ENCODE measurements at regions not wholly inside any gene's neighbourhood (a gene's known extent, or its start where the extent isn't known, plus 50 kb on each side); places are given as distances from the start of the nearest gene placed in this dataset.
A peak's percentile ranks its signal among the peaks of the same experiment; 100 is the strongest.
"Not testable (repeated sequence)": the region's sequence is repeated elsewhere in the genome, so short reads cannot be mapped to it uniquely, and the experiment has no call there.

DNA sequence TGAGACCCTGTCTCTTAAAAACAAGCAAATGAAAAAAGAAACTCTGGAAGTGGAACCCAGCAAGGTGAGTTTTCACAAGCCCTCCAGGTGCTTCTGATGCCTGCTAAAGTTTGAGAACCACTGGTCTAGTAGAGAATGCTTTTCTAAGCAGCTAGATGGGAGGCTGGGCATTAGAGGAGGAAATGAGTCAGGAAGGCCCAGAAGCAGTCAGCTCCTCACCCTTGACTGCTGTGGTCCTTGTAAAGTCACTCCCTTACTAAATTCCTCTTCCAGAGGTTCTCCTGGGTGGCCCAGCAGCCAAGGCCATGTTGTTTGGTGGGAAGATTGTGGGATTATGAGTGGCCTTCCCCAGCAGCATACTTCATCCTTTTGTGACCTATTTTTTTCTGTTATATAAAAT, 52.0 kb upstream of the FYN start:
- no peak overlapping the region for H3K4me3 ChIP-seq (ENCODE audit: low read depth, low read length)
- DNase-seq (ENCODE audit: low read depth) = peak; percentile 70
- TF ChIP-seq, protein P1, sequence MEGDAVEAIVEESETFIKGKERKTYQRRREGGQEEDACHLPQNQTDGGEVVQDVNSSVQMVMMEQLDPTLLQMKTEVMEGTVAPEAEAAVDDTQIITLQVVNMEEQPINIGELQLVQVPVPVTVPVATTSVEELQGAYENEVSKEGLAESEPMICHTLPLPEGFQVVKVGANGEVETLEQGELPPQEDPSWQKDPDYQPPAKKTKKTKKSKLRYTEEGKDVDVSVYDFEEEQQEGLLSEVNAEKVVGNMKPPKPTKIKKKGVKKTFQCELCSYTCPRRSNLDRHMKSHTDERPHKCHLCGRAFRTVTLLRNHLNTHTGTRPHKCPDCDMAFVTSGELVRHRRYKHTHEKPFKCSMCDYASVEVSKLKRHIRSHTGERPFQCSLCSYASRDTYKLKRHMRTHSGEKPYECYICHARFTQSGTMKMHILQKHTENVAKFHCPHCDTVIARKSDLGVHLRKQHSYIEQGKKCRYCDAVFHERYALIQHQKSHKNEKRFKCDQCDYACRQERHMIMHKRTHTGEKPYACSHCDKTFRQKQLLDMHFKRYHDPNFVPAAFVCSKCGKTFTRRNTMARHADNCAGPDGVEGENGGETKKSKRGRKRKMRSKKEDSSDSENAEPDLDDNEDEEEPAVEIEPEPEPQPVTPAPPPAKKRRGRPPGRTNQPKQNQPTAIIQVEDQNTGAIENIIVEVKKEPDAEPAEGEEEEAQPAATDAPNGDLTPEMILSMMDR (conservative IDR thresholded peaks at IDR 0.05; ENCODE audit: low read depth, low read length) = no peak

DNA sequence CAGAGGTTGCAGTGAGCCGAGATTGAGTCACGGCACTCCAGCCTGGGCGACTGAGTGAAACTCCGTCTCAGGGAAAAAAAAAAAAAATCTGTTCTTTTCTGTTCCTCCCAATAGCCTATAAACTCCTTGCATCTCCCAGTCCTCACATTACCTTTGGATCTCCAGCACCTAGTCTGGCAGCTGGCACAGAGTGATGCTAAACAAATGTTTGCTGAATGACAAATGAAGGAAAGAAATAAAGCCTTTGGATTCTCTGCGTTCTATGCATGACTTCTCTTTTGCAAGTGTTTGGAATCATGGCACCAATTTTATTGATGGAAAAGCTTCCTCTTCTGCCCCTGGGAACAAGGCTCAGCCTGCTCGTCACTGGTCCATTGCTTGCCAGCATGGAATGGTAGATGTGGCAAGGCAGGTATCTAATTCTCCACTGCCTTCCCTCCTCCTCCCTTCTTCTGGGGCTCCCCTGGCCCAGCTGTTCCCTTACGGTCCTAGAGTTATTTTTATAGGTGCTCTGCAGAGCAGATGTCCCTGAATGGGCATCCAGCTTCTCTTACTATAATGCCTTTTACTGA, 53.6 kb upstream of the FYN start:
- DNase-seq (ENCODE audit: low read depth) = no peak
- TF ChIP-seq, protein P1 (conservative IDR thresholded peaks at IDR 0.05; ENCODE audit: low read depth, low read length) = no peak

DNA sequence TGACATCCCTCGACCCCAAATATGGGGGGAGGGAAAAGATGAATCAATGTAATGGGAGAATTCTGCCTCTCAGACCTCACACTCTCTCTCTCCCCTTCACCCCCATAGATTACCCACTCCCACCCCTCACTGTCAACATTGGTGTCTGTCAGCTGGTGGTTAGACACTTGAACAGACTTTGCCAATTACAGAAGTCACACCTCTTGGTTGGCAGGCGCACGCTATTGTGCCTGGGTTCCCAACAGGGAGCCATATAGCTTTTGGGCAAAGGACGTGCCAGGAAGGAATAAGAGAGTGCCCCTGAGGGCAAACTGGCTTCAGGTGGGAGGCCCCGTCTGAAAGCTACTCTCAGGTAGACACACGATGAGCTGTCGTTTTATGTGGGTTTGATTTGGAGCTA, 54.1 kb upstream of the FYN start:
- TF ChIP-seq, protein P1 (conservative IDR thresholded peaks at IDR 0.05; ENCODE audit: low read depth, low read length) = no peak
- H3K4me3 ChIP-seq (ENCODE audit: low read depth, low read length) = no peak overlapping the region
- DNase-seq (ENCODE audit: low read depth) = no peak

More for the DNA sequence above, 53.6 kb upstream of the FYN start:
- H3K4me3 ChIP-seq (ENCODE audit: low read depth, low read length) = no peak overlapping the region

DNA sequence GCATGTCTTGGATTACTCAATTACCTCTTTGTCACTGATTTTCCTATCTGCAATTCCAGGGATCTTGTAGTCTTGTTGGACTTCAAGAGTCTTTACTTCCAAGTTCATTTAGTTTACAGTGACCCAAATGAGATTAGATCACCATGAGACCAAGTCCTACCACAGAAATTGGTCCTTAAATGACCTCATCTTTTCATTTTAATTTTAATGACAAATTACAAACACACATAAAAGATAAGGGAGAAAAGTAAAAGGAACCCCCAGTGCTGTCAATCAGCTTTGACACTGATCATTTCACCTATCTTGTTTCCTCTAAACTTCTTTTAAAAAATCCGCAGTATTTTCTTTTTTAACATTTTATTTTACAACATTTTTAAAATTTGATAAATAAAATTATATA, 54.9 kb upstream of the FYN start:
- TF ChIP-seq, protein P1 (conservative IDR thresholded peaks at IDR 0.05; ENCODE audit: low read depth, low read length) = no peak
- H3K4me3 ChIP-seq (ENCODE audit: low read depth, low read length) = no peak overlapping the region
- no peak for DNase-seq (ENCODE audit: low read depth)

DNA sequence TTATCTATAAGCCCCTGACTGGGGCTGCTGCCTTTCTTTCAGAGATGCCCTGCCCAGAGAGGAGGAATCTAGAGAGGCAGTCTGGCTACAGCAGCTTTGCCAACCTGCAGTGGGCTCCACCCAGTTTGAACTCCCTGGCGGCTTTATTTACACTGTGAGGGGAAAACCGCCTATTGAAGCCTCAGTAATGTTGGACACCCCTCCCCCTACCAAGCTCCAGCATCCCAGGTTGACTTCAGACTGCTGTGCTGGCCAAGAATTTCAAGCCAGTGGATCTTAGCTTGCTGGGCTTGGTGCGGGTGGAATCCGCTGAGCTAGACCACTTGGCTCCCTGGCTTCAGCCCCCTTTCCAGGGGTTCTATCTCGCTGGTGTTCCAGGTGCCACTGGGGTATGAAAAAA, 61.4 kb upstream of the FYN start:
- not testable (repeated sequence) for DNase-seq (ENCODE audit: low read depth); H3K4me3 ChIP-seq (ENCODE audit: low read depth, low read length)

DNA sequence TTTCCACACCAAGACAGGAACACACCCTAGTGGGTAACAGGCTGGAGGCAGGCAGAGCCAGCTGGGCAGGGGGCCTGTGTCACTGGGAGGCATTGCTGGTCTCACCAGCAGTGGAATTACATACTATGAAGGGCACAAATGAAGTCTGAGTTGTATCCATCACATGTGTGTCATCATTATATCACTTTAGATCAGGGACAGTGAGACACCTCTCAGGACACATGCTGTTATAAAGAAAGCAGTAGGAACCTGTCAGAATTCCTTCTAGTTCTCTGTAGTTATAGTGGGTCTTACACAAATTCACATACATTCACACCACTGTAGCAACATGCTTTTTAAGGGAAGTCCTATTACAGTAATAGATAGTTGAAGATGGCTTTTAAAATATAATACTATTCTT, 63.5 kb upstream of the FYN start:
- DNase-seq (ENCODE audit: low read depth) = no peak
- no peak overlapping the region for H3K4me3 ChIP-seq (ENCODE audit: low read depth, low read length)
- TF ChIP-seq, protein P1 (conservative IDR thresholded peaks at IDR 0.05; ENCODE audit: low read depth, low read length) = no peak

DNA sequence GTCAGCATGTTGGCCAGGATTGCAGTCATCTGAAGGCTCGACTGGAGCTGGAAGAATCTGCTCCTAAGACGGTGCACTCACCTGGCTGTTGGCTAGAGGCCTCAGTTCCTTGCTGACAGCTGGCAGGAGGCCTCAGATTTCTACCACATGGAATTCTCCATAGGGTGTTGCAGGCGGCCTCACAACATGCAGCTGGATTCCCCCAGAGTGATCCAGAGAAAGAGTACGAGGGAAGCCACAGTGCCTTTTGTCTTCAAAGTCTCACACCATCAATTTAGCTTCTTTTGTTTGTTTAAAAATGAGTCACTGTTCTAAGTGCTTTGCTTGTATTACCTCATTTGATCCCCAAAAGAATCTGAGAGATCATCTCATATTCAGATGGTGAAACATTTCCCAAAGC, 65.5 kb upstream of the FYN start:
- peak; percentile 78 for DNase-seq (ENCODE audit: low read depth)
- TF ChIP-seq, protein P1 (conservative IDR thresholded peaks at IDR 0.05; ENCODE audit: low read depth, low read length) = no peak
- H3K4me3 ChIP-seq (ENCODE audit: low read depth, low read length) = no peak overlapping the region

All from choroid plexus epithelial cell (primary cell).